ENCODE measurements at regions not wholly inside any gene's neighbourhood (a gene's known extent, or its start where the extent isn't known, plus 50 kb on each side); places are given as distances from the start of the nearest gene placed in this dataset.
"Not testable (repeated sequence)": the region's sequence is repeated elsewhere in the genome, so short reads cannot be mapped to it uniquely, and the experiment has no call there.

DNA sequence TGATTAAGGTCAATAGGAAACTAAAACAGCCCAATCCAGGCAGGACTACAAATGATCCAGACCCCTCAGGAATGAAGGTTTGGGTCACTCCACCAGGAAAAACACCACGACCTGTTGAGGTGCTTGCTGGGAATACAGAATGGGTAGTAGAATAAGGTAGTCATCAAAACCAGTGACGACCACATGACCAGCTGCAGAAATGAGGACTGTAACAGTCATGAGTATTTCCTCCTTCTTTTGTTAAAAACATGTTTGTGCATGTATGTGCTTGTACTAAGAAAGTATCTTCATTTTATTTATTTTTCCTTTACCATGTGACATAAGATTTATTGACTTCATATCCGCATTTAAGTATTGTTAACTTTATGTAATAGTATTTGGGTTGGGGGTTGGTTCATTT, 603.5 kb upstream of the NR3C2 start:
- no peak for DNase-seq (ENCODE audit: low read depth in 2 of 2)

DNA sequence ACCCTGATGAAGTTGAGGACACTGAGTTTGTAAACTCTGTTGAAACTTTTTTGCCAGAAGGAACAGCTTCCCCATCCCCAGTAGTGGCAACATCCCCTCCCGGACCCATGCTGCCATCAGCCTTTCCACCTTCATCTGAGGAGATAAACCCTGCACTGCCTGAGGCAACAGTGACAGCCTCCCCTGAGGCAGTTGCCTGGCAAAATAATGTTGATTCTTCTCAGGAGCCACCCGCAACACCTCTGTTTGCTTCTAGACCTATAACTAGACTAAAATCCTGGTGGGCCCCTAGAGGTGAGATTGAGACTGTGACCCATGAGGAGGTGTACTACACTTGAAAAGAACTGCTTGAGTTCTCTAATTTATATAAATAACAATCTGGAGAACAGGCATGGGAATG, 597.6 kb upstream of the NR3C2 start:
- DNase-seq (ENCODE audit: low read depth in 2 of 2), result not testable (repeated sequence)

DNA sequence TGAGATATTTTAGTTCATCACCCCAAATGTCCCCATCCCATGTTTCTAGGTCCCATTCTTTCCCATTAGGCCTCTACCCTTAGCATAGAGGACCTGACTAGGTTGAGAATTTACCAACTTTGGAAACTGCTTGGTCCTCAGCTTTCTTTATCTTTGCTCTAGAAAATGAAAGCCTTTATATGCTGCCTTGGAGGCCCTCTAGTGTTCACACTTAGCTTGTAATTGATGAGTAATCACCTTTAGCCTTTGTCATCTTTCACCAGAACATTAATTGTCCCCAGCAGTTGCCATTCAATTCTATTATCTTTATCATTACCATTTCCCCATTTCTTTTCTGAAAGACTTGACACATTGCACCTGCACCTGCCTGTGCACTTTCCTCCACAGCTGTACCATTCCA, 589.2 kb upstream of the NR3C2 start:
- no peak for DNase-seq (ENCODE audit: low read depth in 2 of 2)

DNA sequence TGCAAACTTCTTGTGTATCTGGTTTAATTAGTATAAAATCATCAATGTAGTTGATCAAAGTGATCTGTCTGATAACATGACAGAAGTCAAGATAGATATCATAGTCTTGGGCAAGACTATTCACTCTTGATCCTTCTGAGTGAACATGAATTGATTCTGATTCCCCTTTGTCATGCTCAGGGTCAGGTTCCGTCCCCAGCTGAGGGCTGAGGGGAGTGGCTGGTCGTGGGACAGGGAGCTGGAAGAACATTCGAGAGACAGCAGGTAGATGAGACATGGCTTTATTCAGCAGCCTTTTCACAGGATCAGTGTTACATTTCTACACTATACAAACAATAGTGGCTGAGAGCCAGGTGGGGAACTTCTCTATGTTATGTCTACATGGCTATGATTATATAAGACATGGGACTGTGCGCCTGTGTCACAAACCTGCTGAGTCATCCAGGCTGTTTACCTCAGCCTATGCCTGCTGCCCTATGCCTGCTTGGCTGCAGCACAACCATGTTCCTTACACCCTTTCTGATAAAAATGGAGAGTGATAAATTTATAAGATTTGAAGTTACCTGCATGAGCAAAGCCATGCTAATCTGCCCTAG, 586.9 kb upstream of the NR3C2 start:
- DNase-seq (ENCODE audit: low read depth in 2 of 2), result no peak

DNA sequence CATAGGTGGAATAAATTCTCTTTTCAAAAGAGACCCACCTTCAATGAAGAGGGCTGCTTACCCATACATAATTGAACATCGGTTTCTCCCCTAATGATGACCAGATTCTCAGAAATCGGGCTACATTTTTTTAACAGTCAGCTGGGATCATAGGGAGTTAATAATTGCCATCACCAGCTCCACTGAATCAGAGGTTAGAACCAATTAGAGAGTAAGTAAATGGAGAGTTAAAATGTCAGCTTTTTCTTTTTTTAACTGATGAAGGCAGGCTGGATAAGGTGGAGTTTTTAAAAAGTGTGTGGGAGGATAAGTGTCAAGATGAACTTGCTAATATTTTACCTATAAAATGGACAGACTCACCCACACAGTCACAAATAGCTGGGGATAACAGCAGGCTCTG, 584.5 kb upstream of the NR3C2 start:
- DNase-seq (ENCODE audit: low read depth in 2 of 2), result no peak

DNA sequence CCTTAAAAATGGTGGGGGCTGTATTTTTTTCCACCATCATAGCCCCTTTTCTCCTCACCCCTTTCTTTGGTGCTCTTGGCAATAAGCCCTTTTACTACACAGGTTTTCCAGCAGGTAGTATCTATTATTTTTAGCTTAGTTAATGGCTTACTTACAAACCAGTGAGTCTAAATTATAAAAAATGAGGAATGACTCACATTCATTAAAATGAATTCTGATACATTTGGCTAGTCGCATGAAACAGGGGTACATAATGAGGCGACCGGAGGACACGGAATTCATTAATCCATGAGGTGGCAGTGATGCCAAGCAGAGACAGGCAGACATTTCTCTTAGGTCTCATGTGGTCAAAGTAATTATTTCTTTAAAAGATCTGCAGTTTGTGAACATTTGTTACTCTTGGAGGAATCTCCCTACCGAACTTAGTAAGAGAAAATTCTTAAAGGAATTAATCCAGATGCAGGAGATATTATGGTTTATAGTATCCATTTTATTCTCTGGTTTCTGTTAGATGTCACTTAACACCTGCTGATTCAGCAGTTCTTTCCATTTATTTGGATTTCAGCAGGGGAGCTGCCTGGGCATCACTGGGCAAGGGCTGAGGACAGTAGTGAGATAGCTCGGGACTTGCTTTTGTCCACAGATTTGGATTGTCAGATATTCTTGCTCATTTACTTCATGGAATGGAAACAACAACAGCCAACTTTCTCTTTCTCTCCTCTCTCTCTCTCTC, 575.0 kb upstream of the NR3C2 start:
- DNase-seq (ENCODE audit: low read depth in 2 of 2), result no peak

DNA sequence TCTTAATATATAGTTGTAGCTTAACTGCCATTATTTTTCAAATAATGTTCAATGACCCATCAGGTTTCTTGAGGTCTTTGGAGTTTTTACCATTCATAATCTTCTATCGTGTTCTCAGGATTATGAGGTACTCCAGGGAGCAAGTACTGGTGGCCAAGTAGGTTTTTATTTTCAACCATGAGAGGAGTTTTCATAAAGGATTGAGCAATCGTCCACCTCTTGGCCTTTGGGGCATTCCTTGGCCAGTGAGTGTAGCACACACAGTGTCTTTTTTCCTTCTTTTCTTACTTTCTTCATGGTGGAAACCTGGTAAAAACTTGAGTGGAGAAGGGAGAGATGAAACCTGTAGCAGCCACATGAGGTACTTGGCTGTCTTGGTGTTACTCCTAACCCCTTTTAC, 567.0 kb upstream of the NR3C2 start:
- no peak for DNase-seq (ENCODE audit: low read depth in 2 of 2)

DNA sequence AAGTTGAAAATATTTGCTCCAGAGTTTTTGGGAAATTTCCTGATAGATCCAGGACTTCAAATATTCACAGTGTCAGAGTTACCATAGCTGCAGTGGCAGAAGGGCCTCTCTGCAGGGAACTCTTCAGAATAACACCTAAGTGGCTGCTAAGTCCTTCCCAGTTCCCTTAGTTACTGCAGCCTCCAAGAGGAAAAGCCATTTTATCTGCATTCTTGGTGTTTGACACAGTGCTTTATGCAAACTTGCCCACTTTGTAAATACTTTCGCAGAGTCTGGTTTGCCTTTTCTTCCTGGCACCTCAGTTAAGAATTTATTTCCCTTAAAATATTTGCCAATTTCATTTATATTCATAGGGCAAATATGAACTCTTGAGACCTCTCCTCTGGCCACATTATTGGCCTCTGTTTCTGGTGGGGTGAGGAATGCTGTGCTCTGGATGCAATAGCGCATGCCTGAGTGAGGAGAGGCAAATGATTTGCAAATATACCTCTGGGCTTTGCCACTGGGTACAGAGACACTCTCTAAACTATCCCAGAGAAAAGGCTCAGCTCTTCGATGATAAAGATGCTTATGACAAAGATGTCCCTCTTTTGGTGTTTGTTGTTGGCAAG, 566.3 kb upstream of the NR3C2 start:
- DNase-seq (ENCODE audit: low read depth in 2 of 2), result no peak

DNA sequence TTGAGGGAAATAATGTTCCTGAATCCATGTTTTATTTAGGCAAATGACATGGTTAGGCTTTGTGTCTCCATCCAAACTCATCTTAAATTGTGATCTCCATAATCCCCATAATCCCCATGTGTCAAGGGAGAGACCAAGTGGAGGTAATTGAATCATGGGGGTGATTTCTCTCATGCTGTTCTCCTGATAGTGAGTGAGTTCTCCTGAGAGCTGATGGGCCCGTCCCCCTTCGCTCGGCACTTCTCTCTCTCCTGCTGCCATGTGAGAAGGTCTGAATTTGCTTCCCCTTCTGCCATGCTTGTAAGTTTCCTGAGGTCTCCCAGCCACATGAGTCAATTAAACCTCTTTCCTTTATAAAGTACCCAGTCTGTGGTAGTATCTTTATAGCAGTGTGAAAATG, 563.0 kb upstream of the NR3C2 start:
- DNase-seq (ENCODE audit: low read depth in 2 of 2), result no peak

DNA sequence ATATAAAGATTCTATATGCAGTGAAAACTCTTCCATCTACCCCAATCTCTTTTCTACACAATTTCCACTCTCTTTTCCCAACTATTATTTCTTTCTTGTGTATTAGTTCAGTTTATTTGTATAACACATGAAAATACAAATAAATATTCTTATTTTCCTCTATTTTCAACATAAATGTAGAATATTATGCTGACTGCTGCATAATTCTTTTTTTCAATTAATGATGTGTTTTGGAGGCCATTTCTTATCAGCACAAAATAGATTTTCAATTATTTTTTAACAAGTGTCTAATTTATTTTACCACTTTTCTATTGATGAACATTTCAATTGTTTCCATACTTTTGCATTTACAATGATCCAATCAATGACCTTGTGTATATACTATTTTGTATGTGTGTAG, 557.7 kb upstream of the NR3C2 start:
- no peak for DNase-seq (ENCODE audit: low read depth in 2 of 2)

DNA sequence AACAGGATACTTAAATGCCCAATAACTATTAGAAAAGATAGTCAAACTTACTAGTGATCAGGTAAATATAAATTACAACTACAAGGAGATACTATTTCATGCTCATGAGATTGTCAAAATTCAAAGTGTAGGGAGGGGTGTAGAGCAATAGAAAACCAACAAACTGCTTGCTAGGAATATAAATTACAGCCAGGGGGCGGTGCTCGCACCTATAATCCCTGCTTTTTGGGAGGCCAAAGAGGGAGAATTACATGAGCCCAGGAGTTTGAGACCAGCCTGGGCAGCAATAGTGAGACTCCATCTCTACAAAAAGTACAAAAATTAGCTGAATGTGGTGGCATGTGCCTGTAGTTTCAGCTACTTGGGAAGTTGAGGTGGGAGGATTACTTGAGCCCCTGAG, 556.5 kb upstream of the NR3C2 start:
- DNase-seq (ENCODE audit: low read depth in 2 of 2), result no peak

DNA sequence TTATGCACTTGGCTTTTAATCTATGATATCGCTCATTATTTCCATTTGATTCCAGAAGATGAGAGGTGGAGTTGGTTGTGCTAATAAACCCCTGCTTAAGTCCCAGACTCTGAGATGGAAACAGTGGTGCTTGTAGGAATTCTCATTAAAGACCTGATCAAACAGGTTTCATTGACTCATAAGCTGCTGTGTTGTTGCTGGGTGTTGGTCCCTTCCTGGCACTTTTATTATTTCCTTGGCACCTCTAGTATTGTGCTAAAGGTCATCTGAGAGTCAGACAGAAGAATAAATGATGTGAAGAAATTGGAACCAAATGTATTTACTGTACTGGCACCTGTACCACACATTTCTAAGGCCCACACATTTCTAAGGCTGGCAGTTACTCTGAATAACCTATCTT, 544.7 kb upstream of the NR3C2 start:
- no peak for DNase-seq (ENCODE audit: low read depth in 2 of 2)

DNA sequence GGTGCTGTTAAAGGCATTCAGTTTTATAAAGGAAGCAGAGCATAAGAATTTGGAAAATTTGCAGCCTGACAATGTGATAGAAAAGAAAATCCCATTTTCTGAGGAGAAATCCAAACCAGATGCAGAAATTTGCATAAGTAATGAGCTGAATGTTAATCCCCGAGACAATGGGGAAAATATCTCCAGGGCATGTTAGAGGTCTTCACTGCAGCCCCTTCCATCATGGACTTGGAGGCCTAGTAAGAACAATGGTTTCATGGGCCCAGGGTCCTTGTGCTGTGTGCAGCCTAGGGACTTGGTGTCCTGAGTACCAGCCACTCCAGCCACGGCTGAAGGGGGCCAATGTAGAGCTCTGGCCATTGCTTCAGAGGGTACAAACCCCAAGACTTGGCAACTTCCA, 542.7 kb upstream of the NR3C2 start:
- DNase-seq (ENCODE audit: low read depth in 2 of 2), result no peak

DNA sequence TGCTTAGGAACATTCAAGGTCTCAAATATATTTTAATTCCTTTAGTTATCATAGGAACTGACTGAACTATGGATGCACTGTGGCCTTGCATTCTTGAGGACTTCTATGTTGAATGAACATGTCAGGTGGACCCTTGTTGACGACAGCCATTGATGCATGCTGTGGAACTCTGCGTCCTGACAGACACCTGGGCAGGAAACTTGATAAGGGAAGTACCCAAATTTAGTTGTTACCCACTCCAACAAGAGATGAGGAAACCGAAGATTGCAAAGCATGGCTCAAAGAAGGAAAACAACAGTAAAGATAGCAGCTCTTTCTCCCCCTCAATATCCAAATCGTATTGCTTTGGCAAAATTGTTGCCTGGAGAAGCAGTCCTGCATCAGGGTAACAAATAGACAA, 540.0 kb upstream of the NR3C2 start:
- no peak for DNase-seq (ENCODE audit: low read depth in 2 of 2)

DNA sequence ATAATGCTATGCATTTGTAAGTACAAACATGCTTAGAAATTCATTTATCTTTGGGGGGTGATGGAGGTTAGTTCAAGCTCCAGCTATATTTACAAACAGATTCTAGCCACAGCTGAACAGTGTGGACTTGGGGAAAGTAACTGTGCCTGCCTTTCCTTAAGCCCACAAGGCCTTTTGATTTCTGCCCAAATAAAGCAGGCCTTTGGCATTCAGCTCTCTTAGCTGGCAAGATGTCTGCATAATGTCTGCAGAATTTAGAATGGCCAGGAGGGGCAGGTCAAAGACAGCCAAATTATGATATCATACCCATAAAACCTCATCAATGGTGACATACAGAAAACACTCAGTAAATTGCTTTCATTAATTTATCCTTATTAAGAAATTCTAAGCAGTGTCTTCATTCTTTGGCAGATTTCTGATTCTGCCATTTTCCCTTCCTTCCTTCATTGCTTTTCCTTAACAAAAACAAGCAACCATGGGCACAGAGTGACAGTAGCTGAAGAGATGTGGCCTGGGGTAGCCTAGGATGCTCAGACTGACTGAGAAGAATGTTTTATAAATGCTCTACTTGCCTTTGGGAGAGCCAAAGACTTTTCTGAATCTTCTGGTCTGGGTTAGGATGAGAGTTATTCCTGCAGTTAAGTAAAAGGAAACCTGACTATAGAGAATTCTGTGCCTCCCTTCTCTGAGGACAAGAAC, 538.7 kb upstream of the NR3C2 start:
- DNase-seq (ENCODE audit: low read depth in 2 of 2), result no peak

DNA sequence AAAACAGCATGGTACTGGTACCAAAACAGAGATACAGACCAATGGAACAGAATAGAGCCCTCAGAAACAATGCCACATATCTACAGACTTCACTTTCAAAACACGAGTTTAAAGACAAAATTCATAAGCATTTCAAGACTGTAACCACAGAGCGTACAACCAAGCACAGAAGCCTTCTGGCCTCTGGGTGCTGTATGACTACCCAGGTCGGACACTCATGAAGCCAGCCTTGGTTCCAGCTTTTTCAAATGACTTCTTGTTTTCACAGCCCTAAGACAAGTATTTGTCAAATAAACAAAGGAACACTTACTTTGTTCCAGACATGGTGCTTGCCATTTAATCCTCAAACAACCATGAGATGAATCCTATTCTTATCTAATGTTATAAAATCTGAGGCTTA, 536.1 kb upstream of the NR3C2 start:
- no peak for DNase-seq (ENCODE audit: low read depth in 2 of 2)

DNA sequence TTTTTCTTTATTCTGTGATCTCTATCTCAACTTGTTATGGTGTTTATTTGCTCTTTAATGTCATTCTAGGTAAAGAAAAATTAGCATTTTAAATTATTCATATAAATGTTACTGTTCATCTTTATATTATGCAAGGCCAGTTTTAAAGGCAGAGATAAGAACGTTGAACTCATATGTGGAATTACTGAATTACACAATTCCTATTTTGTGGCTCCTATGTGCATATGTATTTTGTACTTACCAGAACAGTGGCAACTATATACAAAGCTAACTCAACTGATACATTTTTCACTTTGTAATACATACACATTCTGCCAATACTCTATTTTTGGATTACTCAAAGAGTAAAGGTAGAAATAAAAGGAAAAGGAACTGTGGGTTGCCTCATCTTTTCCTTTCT, 533.2 kb upstream of the NR3C2 start:
- no peak for DNase-seq (ENCODE audit: low read depth in 2 of 2)

DNA sequence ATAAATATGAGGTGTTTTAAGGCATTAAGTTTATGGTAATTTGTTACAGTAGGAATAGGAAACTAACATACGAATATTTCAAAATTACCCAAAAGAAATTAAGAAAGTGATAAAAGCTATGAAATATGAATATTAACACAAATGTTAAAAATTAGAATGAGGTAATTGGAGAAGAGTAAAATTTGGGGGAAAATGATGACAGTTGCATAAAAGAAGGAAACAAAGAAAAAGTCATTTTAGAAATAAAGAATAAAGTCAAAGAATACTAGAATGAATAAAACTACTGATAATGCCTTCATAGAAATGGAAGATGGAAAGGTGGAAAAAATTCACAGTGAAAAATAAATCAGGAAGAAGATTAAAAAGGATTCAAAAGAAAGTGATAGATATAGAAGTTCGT, 522.9 kb upstream of the NR3C2 start:
- no peak for DNase-seq (ENCODE audit: low read depth in 2 of 2)

DNA sequence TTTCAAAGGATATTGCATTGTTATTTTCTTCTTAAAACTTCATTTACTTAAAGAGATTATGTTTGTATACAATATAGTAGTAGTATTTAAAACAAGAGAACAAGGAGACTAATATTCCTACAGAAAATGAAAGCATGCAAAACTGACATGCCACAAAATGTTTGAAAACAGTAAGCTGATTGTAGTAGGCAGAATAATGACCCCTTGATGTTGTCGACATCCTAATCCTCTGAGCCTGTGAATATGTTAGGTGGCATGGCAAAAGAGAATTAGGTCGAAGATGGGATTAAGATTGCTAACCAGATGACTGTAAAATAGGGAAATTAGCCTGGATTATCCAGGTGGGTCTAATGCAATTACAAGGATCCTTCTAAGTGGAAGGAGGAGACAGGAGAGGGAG, 522.2 kb upstream of the NR3C2 start:
- no peak for DNase-seq (ENCODE audit: low read depth in 2 of 2)

DNA sequence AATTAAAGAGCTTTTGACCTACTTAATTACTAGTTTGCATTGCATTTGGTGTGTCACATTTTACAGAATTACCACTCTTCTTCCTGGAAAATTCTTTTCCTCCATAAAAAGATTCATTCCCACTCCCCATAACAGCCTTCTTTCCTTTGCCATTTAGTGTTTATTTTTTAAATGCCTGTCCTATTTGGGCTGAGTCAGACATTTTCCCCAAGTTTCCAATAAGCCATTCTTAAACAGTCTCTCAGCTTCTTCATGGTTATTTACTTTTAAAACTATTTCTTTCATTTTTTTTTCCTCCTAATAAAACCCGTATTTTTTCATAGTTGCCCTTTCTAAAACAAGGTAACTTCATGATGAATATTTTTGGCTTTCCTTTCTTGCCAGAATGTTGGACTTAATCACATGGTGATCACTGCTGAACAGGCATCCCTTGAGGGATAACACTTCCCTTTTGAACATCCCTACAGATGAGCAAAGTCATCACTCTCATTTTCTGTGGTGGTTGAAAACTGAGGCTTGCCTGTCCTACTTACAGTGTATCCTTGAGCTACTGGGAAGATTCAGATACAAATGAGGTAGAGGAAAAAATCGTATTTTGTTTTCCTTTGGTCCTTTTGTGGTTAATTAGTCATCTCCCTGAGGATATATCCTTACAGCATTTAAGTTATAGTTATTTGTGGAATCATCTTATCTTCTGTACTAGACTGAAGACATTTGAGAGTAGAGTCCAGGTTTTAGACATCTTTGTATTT, 520.5 kb upstream of the NR3C2 start:
- DNase-seq (ENCODE audit: low read depth in 2 of 2), result no peak

DNA sequence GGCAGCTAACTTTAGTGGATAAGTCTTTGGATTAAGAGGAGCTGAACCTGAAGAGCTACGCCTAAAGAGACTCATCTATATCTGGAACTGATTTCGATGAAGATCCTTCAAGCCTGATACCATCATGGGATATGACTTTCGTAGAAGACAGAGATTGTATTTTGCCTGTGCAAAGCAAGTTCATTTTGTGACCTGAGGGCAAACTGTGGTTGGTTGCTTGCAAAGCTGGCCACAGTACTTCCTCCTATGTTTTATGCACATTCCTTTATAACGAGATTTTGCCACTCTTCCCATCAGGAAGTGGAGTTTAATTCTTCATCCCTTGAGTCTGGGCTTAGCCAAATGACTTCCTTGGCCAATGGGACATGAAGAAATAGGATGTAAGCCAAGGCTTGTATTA, 519.3 kb upstream of the NR3C2 start:
- no peak for DNase-seq (ENCODE audit: low read depth in 2 of 2)

DNA sequence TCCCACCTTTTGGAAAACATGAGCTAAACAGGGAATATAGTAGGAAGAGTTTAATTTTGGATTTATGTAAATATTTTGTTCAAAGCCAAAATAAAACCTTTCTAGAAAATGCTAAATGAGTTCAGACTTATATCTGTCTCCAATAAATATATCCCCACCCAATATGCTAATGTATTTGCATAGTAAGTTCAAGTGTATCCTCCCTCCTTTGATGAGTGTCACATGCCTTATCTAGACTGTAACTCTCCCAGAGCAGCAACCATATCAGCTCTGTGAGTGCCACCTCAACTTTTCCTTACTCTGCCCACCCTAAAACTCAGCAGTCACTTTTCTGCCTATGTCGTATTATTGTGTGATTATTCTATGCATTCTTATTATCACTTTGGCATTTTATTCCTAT, 516.1 kb upstream of the NR3C2 start:
- DNase-seq (ENCODE audit: low read depth in 2 of 2), result no peak

Data from stimulated activated CD8-positive, alpha-beta memory T cell treated with anti-CD3 and anti-CD28 coated beads, Interleukin-2, amount 100 ng/mL, for 48 hours (primary cell).